Neuronal stem cell (in vitro differentiated cells): ENCODE measurements at regions not wholly inside any gene's neighbourhood (a gene's known extent, or its start where the extent isn't known, plus 50 kb on each side); places are given as distances from the start of the nearest gene placed in this dataset.

Source experiments
- DNase-seq: peaks from one replicate; pipeline ENCODE4 v3.0.0-alpha.2; 2013; ENCODE audit warnings: low spot score
- H2AFZ ChIP-seq: one replicate; pipeline ENCODE4 v1.6.1; 2013; ENCODE audit warnings: mild to moderate bottlenecking, low read length, inconsistent platforms
- H2AK5ac ChIP-seq: 2 replicates; pipeline ENCODE4 v1.6.1; 2013; ENCODE audit warnings: low read depth, mild to moderate bottlenecking, inconsistent platforms, low read length, moderate library complexity, mixed read lengths
- H2BK120ac ChIP-seq: 2 replicates; pipeline ENCODE4 v1.6.1; 2013; ENCODE audit warnings: low read depth, mild to moderate bottlenecking, inconsistent platforms, low read length, moderate library complexity, mixed read lengths
- H2BK12ac ChIP-seq: one replicate; pipeline ENCODE4 v1.6.1; 2013; ENCODE audit warnings: low read length, inconsistent platforms
- H2BK15ac ChIP-seq: 2 replicates; pipeline ENCODE4 v1.6.1; 2013; ENCODE audit warnings: mild to moderate bottlenecking, low read length, inconsistent platforms, mixed read lengths
- H2BK5ac ChIP-seq: one replicate; pipeline ENCODE4 v1.6.1; 2013; ENCODE audit warnings: inconsistent platforms, mild to moderate bottlenecking, low read length, moderate library complexity
- H3K14ac ChIP-seq: one replicate; pipeline ENCODE4 v1.6.1; 2013; ENCODE audit warnings: low read length, inconsistent platforms
- H3K18ac ChIP-seq: 2 replicates; pipeline ENCODE4 v1.6.1; 2013; ENCODE audit warnings: low read length, inconsistent platforms
- H3K23ac ChIP-seq: 2 replicates; pipeline ENCODE4 v1.6.1; 2013; ENCODE audit warnings: low read depth, mild to moderate bottlenecking, mixed read lengths, low read length, inconsistent platforms; ENCODE audit not compliant: poor library complexity
- H3K27ac ChIP-seq: replicated peaks from 3 replicates; pipeline ENCODE4 v1.5.1; 2013; ENCODE audit warnings: low read length, inconsistent platforms
- H3K27me3 ChIP-seq, 3 experiments: 2 replicates each; pipeline ENCODE4 v1.6.1; 2013; ENCODE audit warnings: low read length in 3 of 3, mild to moderate bottlenecking in 2 of 3, inconsistent platforms in 1 of 3, low read depth in 1 of 3, mixed read lengths in 1 of 3, moderate library complexity in 1 of 3; ENCODE audit not compliant: control insufficient read depth in 3 of 3, insufficient read depth in 3 of 3
- H3K36me3 ChIP-seq, 2 donors: replicated peaks in 1 of 2; 2 replicates each; pipeline ENCODE4 v1.6.1; 2013; ENCODE audit warnings: low read length in 2 of 2; ENCODE audit not compliant: control insufficient read depth in 2 of 2, insufficient read depth in 2 of 2
- H3K4ac ChIP-seq: 2 replicates; pipeline ENCODE4 v1.6.1; 2013; ENCODE audit warnings: inconsistent platforms, mild to moderate bottlenecking, low read length, moderate library complexity
- H3K4me1 ChIP-seq, 2 donors: 1 replicate in 1 of 2; 2 replicates in 1 of 2; pipeline ENCODE4 v1.6.1; 2013; ENCODE audit warnings: low read length in 2 of 2, low read depth in 1 of 2; ENCODE audit not compliant: control insufficient read depth in 2 of 2, insufficient read depth in 1 of 2
- H3K4me2 ChIP-seq: one replicate; pipeline ENCODE4 v1.6.1; 2013; ENCODE audit warnings: mild to moderate bottlenecking, low read length, inconsistent platforms; ENCODE audit not compliant: insufficient read depth, poor library complexity, severe bottlenecking
- H3K4me3 ChIP-seq, 2 donors: 2 replicates each; pipeline ENCODE4 v1.5.1; 2013; ENCODE audit warnings: low read length in 2 of 2, mild to moderate bottlenecking in 2 of 2, inconsistent platforms in 1 of 2, moderate library complexity in 1 of 2
- H3K79me1 ChIP-seq: one replicate; pipeline ENCODE4 v1.6.1; 2013; ENCODE audit warnings: low read depth, mild to moderate bottlenecking, inconsistent platforms, low read length, moderate library complexity
- H3K9ac ChIP-seq: one replicate; pipeline ENCODE4 v1.6.1; 2013; ENCODE audit warnings: mild to moderate bottlenecking, low read depth, low read length, inconsistent platforms; ENCODE audit not compliant: poor library complexity
- H3K9me3 ChIP-seq, 2 donors: replicated peaks in 1 of 2; 2 replicates each; pipeline versions ENCODE3 to v1.6.1; 2013; ENCODE audit warnings: low read length in 2 of 2, mild to moderate bottlenecking in 2 of 2, inconsistent platforms in 1 of 2, low read depth in 1 of 2, mixed read lengths in 1 of 2, moderate library complexity in 1 of 2; ENCODE audit not compliant: control insufficient read depth in 2 of 2, insufficient read depth in 1 of 2
- H4K8ac ChIP-seq: one replicate; pipeline ENCODE4 v1.6.1; 2013; ENCODE audit warnings: low read depth, mild to moderate bottlenecking, inconsistent platforms, low read length, moderate library complexity
- H4K91ac ChIP-seq: one replicate; pipeline ENCODE4 v1.6.1; 2013; ENCODE audit warnings: low read length, low read depth, mild to moderate bottlenecking, inconsistent platforms; ENCODE audit not compliant: poor library complexity
- WGBS, 2 donors: extraction: QIAGEN DNeasy Blood & Tissue Kit; methylation state at CpG; one replicate each; pipeline ENCODE4 v1.1.7; 2013; ENCODE audit warnings: missing lambda C conversion rate in 2 of 2, mixed read lengths in 1 of 2; ENCODE audit not compliant: insufficient read length in 2 of 2, insufficient replicate concordance in 1 of 2; ENCODE audit errors: extremely low coverage in 2 of 2; 5-methylcytosine and 5-hydroxymethylcytosine counted together

GRCh38 chr3:152618529-152618928 is 216.4 kb upstream of the P2RY1 start:
- no peaks in the 10 kb centered on the region for H3K27me3 ChIP-seq
- no peak overlapping the region for H2BK12ac ChIP-seq
- peak overlapping the region; percentile 10 for H2AFZ ChIP-seq
- no peak overlapping the region for H3K9ac ChIP-seq
- no CpG with 5 or more reads among the region's 1 CpG for WGBS, 2 donors
- H3K14ac ChIP-seq = no peak overlapping the region
- H3K36me3 ChIP-seq = no peaks in the 10 kb centered on the region
- no peak overlapping the region for H4K8ac ChIP-seq
- H3K27ac ChIP-seq = no peak overlapping the region
- no peak for DNase-seq
- H2BK15ac ChIP-seq = no peak overlapping the region
- H2AK5ac ChIP-seq = no peak overlapping the region
- H3K4ac ChIP-seq = no peak overlapping the region
- H3K4me3 ChIP-seq = no peak overlapping the region
- H3K79me1 ChIP-seq = no peaks in the 10 kb centered on the region
- H3K4me2 ChIP-seq = no peak overlapping the region
- H2BK5ac ChIP-seq = no peak overlapping the region
- no peaks in the 10 kb centered on the region for H3K9me3 ChIP-seq
- no peak overlapping the region for H4K91ac ChIP-seq
- no peak overlapping the region for H3K23ac ChIP-seq
- H3K18ac ChIP-seq = no peak overlapping the region
- peaks cover 9 to 10% of the 10 kb centered on the region in 2 donors for H3K4me1 ChIP-seq
- H2BK120ac ChIP-seq = no peak overlapping the region

- Histone ChIP-seq H4K91ac (no peak overlapping the region), H3K18ac (no peak overlapping the region), H3K4me1 (peaks cover 9 to 10% of the 10 kb centered on the region in 2 donors), H3K36me3 (no peaks in the 10 kb centered on the region), H3K23ac (no peak overlapping the region), H3K4me3 (no peak overlapping the region), H2AK5ac (no peak overlapping the region), H2BK120ac (no peak overlapping the region), H2AFZ (no peak overlapping the region), H3K79me1 (no peaks in the 10 kb centered on the region), H2BK12ac (no peak overlapping the region), H3K4me2 (no peak overlapping the region), H4K8ac (no peak overlapping the region), H3K4ac (no peak overlapping the region), H2BK15ac (no peak overlapping the region), H3K27me3 (no peaks in the 10 kb centered on the region), H2BK5ac (no peak overlapping the region), H3K9me3 (no peaks in the 10 kb centered on the region), H3K27ac (no peak overlapping the region), H3K14ac (no peak overlapping the region), H3K9ac (no peak overlapping the region)
- no CpG with 5 or more reads among the region's 3 CpGs for WGBS, 2 donors
- DNase-seq = no peak
These were observed 215.2 kb upstream of the P2RY1 start for GRCh38 chr3:152619691-152620090.

GRCh38 chr3:152620395-152620794 is 214.5 kb upstream of the P2RY1 start:
- no peaks in the 10 kb centered on the region for H3K9me3 ChIP-seq
- H3K23ac ChIP-seq = no peak overlapping the region
- H3K27ac ChIP-seq = no peak overlapping the region

GRCh38 chr3:152621006-152621868 is 213.7 kb upstream of the P2RY1 start:
- Histone ChIP-seq H3K79me1 (no peaks in the 10 kb centered on the region), H3K9me3 (no peaks in the 10 kb centered on the region), H3K4me1 (peaks cover 9 to 10% of the 10 kb centered on the region in 2 donors), H4K91ac (no peak overlapping the region), H4K8ac (no peak overlapping the region), H3K36me3 (no peaks in the 10 kb centered on the region), H3K14ac (no peak overlapping the region), H2BK15ac (no peak overlapping the region), H2AFZ (peak overlapping the region; percentile 77), H3K4ac (no peak overlapping the region), H2BK5ac (no peak overlapping the region), H3K4me2 (no peak overlapping the region), H2BK12ac (no peak overlapping the region), H3K27ac (no peak overlapping the region), H3K27me3 (no peaks in the 10 kb centered on the region), H3K9ac (no peak overlapping the region), H3K18ac (no peak overlapping the region), H3K23ac (no peak overlapping the region), H3K4me3 (no peak overlapping the region), H2AK5ac (no peak overlapping the region), H2BK120ac (no peak overlapping the region)
- no peak for DNase-seq
- no CpG with 5 or more reads among the region's 8 CpGs for WGBS, 2 donors

More at GRCh38 chr3:152620395-152620794, 214.5 kb upstream of the P2RY1 start:
- no peak overlapping the region for H3K4me3 ChIP-seq
- no peak overlapping the region for H3K14ac ChIP-seq
- no peak overlapping the region for H3K18ac ChIP-seq
- no peak overlapping the region for H2BK5ac ChIP-seq
- no peak overlapping the region for H4K8ac ChIP-seq
- H2AFZ ChIP-seq = no peak overlapping the region
- H3K36me3 ChIP-seq = no peaks in the 10 kb centered on the region
- no peak overlapping the region for H3K9ac ChIP-seq
- no peak for DNase-seq
- no CpG with 5 or more reads among the region's 3 CpGs for WGBS, 2 donors
- H3K27me3 ChIP-seq = no peaks in the 10 kb centered on the region
- no peak overlapping the region for H2BK15ac ChIP-seq
- H2AK5ac ChIP-seq = no peak overlapping the region
- no peaks in the 10 kb centered on the region for H3K79me1 ChIP-seq
- H3K4me2 ChIP-seq = no peak overlapping the region
- peaks cover 9 to 10% of the 10 kb centered on the region in 2 donors for H3K4me1 ChIP-seq
- H2BK12ac ChIP-seq = no peak overlapping the region
- no peak overlapping the region for H2BK120ac ChIP-seq
- H4K91ac ChIP-seq = no peak overlapping the region
- no peak overlapping the region for H3K4ac ChIP-seq
